ENCODE measurements at regions not wholly inside any gene's neighbourhood (a gene's known extent, or its start where the extent isn't known, plus 50 kb on each side); places are given as distances from the start of the nearest gene placed in this dataset.

- H3K36me3 Mint-ChIP-seq (ENCODE audit: low read depth) = no peaks in the 10 kb centered on the region
- CTCF ChIA-PET = interaction anchor here (0.6 kb wide), 1 partner anchor 244 kb away, joined by 3 read pairs; no protein-coding TSS in a partner anchor
- no peaks in the 10 kb centered on the region for H3K9me3 Mint-ChIP-seq (ENCODE audit: low read depth)
- DNase-seq = no peak
- peak overlapping the region; percentile 16 for H3K27ac Mint-ChIP-seq
- no peak overlapping the region for H3K4me3 Mint-ChIP-seq
- peaks cover 12% of the 10 kb centered on the region for H3K4me1 Mint-ChIP-seq
- H3K27me3 Mint-ChIP-seq = peaks cover 7% of the 10 kb centered on the region
- POLR2A ChIA-PET = no interaction called here
- intact Hi-C loops (cut with DNase I, micrococcal nuclease) = no loop called here
- peak; percentile 22 for ATAC-seq
Observed at GRCh38 chr2:176508374-176508773, 239.1 kb downstream of the MTX2 start.

- intact Hi-C loops (cut with DNase I, micrococcal nuclease) = no loop called here
Observed at GRCh38 chr2:176508984-176509740, 239.9 kb downstream of the MTX2 start.

GRCh38 chr2:176514276-176514675 is 245.0 kb downstream of the MTX2 start:
- intact Hi-C loops (cut with DNase I, micrococcal nuclease) = no loop called here
- no peak overlapping the region for H3K27ac Mint-ChIP-seq
- no peaks in the 10 kb centered on the region for H3K9me3 Mint-ChIP-seq (ENCODE audit: low read depth)
- ATAC-seq = no peak
- H3K4me1 Mint-ChIP-seq = peaks cover 5% of the 10 kb centered on the region
- H3K36me3 Mint-ChIP-seq (ENCODE audit: low read depth) = no peaks in the 10 kb centered on the region
- DNase-seq = no peak
- no peak overlapping the region for H3K4me3 Mint-ChIP-seq
- peaks cover 6% of the 10 kb centered on the region for H3K27me3 Mint-ChIP-seq
- ChIA-PET CTCF (no interaction called here), POLR2A (no interaction called here)

More at GRCh38 chr2:176508984-176509740, 239.9 kb downstream of the MTX2 start:
- ATAC-seq = peak; percentile 90
- no peak overlapping the region for H3K4me3 Mint-ChIP-seq
- H3K9me3 Mint-ChIP-seq (ENCODE audit: low read depth) = no peaks in the 10 kb centered on the region
- CTCF ChIA-PET = interaction anchor here (0.6 kb wide), 1 partner anchor 243 kb away, joined by 3 read pairs; no protein-coding TSS in a partner anchor
- peaks cover 12% of the 10 kb centered on the region for H3K4me1 Mint-ChIP-seq
- peaks cover 9% of the 10 kb centered on the region for H3K27me3 Mint-ChIP-seq
- H3K36me3 Mint-ChIP-seq (ENCODE audit: low read depth) = no peaks in the 10 kb centered on the region
- peak; percentile 41 for DNase-seq
- POLR2A ChIA-PET = no interaction called here
- peak overlapping the region; percentile 65 for H3K27ac Mint-ChIP-seq

- ChIA-PET POLR2A (no interaction called here), CTCF (no interaction called here)
- no peaks in the 10 kb centered on the region for H3K36me3 Mint-ChIP-seq (ENCODE audit: low read depth)
- H3K27ac Mint-ChIP-seq = no peak overlapping the region
- intact Hi-C loops (cut with DNase I, micrococcal nuclease) = no loop called here
- peaks cover 4% of the 10 kb centered on the region for H3K4me1 Mint-ChIP-seq
- no peaks in the 10 kb centered on the region for H3K9me3 Mint-ChIP-seq (ENCODE audit: low read depth)
- DNase-seq (no peak), ATAC-seq (no peak)
- H3K4me3 Mint-ChIP-seq = no peak overlapping the region
- peaks cover 4% of the 10 kb centered on the region for H3K27me3 Mint-ChIP-seq
Observed at GRCh38 chr2:176514805-176515500, 245.7 kb downstream of the MTX2 start.

GRCh38 chr2:176516051-176516602 is 246.9 kb downstream of the MTX2 start:
- ATAC-seq = no peak
- intact Hi-C loops (cut with DNase I, micrococcal nuclease) = no loop called here
- no peak for DNase-seq
- no peaks in the 10 kb centered on the region for H3K9me3 Mint-ChIP-seq (ENCODE audit: low read depth)
- H3K36me3 Mint-ChIP-seq (ENCODE audit: low read depth) = no peaks in the 10 kb centered on the region
- ChIA-PET POLR2A (no interaction called here), CTCF (no interaction called here)
- peaks cover 4% of the 10 kb centered on the region for H3K4me1 Mint-ChIP-seq
- no peak overlapping the region for H3K4me3 Mint-ChIP-seq
- H3K27ac Mint-ChIP-seq = no peak overlapping the region
- peaks cover 2% of the 10 kb centered on the region for H3K27me3 Mint-ChIP-seq

- ChIA-PET CTCF (no interaction called here), POLR2A (interaction anchor here (0.6 kb wide), 1 partner anchor 83 kb away, joined by 3 read pairs; no protein-coding TSS in a partner anchor)
- H3K36me3 Mint-ChIP-seq (ENCODE audit: low read depth) = no peaks in the 10 kb centered on the region
- no peak overlapping the region for H3K4me3 Mint-ChIP-seq
- H3K27ac Mint-ChIP-seq = no peak overlapping the region
- ATAC-seq = no peak
- intact Hi-C loops (cut with DNase I, micrococcal nuclease) = no loop called here
- H3K27me3 Mint-ChIP-seq = peaks cover 2% of the 10 kb centered on the region
- no peak for DNase-seq
- H3K9me3 Mint-ChIP-seq (ENCODE audit: low read depth) = no peaks in the 10 kb centered on the region
- peaks cover 4% of the 10 kb centered on the region for H3K4me1 Mint-ChIP-seq
Observed at GRCh38 chr2:176518823-176519222, 249.6 kb downstream of the MTX2 start.

- intact Hi-C loops (cut with DNase I, micrococcal nuclease) = no loop called here
- CTCF ChIA-PET = no interaction called here
- no peak for DNase-seq
- H3K27me3 Mint-ChIP-seq = peaks cover 12% of the 10 kb centered on the region
- H3K4me3 Mint-ChIP-seq = no peak overlapping the region
- H3K36me3 Mint-ChIP-seq (ENCODE audit: low read depth) = no peaks in the 10 kb centered on the region
- no peak for ATAC-seq
- no peaks in the 10 kb centered on the region for H3K4me1 Mint-ChIP-seq
- H3K27ac Mint-ChIP-seq = no peak overlapping the region
- POLR2A ChIA-PET = no interaction called here
- H3K9me3 Mint-ChIP-seq (ENCODE audit: low read depth) = no peaks in the 10 kb centered on the region
Observed at GRCh38 chr2:176521878-176522670, 252.8 kb downstream of the MTX2 start.

GRCh38 chr2:176525086-176525485 is 255.8 kb downstream of the MTX2 start:
- H3K27ac Mint-ChIP-seq = no peak overlapping the region
- DNase-seq = no peak
- intact Hi-C loops (cut with DNase I, micrococcal nuclease) = no loop called here
- no peaks in the 10 kb centered on the region for H3K9me3 Mint-ChIP-seq (ENCODE audit: low read depth)
- H3K4me3 Mint-ChIP-seq = no peak overlapping the region
- H3K27me3 Mint-ChIP-seq = peaks cover 22% of the 10 kb centered on the region
- H3K36me3 Mint-ChIP-seq (ENCODE audit: low read depth) = no peaks in the 10 kb centered on the region
- POLR2A ChIA-PET = no interaction called here
- CTCF ChIA-PET = no interaction called here
- no peak for ATAC-seq
- H3K4me1 Mint-ChIP-seq = no peaks in the 10 kb centered on the region

- no peak for DNase-seq
- Mint-ChIP-seq H3K36me3 (ENCODE audit: low read depth) (no peaks in the 10 kb centered on the region), H3K4me3 (no peak overlapping the region), H3K4me1 (no peaks in the 10 kb centered on the region), H3K27me3 (peaks cover 22% of the 10 kb centered on the region), H3K27ac (no peak overlapping the region), H3K9me3 (ENCODE audit: low read depth) (no peaks in the 10 kb centered on the region)
- intact Hi-C loops (cut with DNase I, micrococcal nuclease) = no loop called here
- POLR2A ChIA-PET = no interaction called here
- CTCF ChIA-PET = no interaction called here
- ATAC-seq = no peak
Observed at GRCh38 chr2:176526995-176527901, 258.0 kb downstream of the MTX2 start.

- no peak overlapping the region for H3K27ac Mint-ChIP-seq
- H3K27me3 Mint-ChIP-seq = peaks cover 19% of the 10 kb centered on the region
- DNase-seq (no peak), ATAC-seq (no peak)
- H3K36me3 Mint-ChIP-seq (ENCODE audit: low read depth) = no peaks in the 10 kb centered on the region
- CTCF ChIA-PET = no interaction called here
- H3K4me3 Mint-ChIP-seq = no peak overlapping the region
- no peaks in the 10 kb centered on the region for H3K4me1 Mint-ChIP-seq
- H3K9me3 Mint-ChIP-seq (ENCODE audit: low read depth) = no peaks in the 10 kb centered on the region
- intact Hi-C loops (cut with DNase I, micrococcal nuclease) = no loop called here
- POLR2A ChIA-PET = no interaction called here
Observed at GRCh38 chr2:176531608-176532007, 262.4 kb downstream of the MTX2 start.

All from activated CD4-positive, alpha-beta T cell treated with anti-CD3 and anti-CD28 coated beads for 36 hours (primary cell).